Muscle of arm (tissue), 1 donor: ENCODE measurements at regions not wholly inside any gene's neighbourhood (a gene's known extent, or its start where the extent isn't known, plus 50 kb on each side); places are given as distances from the start of the nearest gene placed in this dataset.
"Not testable (repeated sequence)": the region's sequence is repeated elsewhere in the genome, so short reads cannot be mapped to it uniquely, and the experiment has no call there.

ENCODE experiments used
- DNase-seq: peaks from one replicate; pipeline ENCODE4 v3.0.0-alpha.2; 2013

- DNase-seq = no peak
These were observed 188.0 kb downstream of the CARTPT start for GRCh38 chr5:71907001-71907588.

DNA sequence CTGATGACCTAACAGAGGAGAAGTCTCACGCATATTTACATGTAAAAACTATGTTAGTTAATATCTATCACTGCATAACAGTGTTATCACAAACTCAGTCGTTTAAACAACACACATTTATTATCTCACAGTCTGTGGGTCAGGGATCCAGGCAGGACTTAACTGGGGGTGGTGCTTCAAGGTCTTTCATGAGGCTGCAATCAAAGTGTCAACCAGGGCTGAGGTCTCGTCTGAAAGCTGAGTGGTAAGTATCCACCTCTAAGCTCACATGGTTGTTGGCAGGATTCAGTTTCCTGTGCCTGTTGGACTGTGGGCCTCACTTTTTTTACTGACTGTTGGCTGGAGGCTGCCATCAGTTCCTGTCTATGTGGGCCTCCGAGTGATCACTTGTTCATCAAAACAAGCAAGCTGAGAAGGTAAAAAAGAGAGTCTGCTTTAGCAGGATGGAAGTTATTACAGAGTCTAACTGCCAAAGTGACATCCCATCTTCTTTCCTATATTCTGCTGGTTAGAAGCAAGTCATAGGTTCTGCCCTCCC, 188.6 kb downstream of the CARTPT start:
- no peak for DNase-seq

DNA sequence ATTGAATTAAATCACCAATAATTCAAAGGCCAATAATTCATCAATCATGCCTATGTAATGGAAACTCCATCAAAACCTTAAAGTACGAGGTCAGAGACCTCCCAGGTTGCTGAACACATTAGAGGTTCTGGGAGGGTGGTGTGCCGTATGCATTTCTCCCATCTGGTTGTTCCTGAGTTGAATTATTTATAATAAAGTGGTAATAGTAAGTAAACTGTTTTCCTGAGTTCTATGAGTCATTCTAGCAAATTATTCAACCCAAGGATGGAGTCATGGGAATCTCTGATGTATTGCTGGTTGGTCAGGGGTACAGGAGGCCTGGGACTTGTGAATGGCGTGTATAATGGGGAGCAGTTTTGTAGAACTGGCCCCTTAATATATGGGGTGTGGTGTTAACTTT, 191.7 kb downstream of the CARTPT start:
- no peak for DNase-seq

GRCh38 chr5:71912021-71912420, 192.9 kb downstream of the CARTPT start:
- no peak for DNase-seq

DNA sequence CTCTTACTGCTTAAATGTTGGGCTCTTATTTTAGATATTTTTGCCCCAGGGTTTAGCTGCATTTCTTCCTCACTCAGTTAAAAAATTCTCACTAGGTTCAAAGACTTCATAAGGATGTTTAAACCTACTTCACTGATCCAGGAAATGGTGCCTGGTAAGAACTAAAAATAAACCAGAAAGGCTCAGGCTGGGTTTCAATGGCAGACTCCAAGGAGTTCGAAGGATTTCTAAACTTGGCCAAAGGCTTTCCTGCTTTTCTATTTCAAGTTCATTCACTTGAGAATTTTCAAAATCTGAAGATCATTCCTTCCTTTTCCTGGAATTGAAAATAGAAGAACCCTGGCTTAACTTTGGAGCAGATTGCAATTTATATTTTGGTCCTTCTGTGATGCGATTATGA, 193.0 kb upstream of the MAP1B start:
- DNase-seq = no peak

- DNase-seq = peak; percentile 48
These were observed 184.6 kb upstream of the MAP1B start for GRCh38 chr5:71922584-71923106.

- DNase-seq = no peak
These were observed 183.5 kb upstream of the MAP1B start for GRCh38 chr5:71923755-71924154.

GRCh38 chr5:71924325-71924724, 182.9 kb upstream of the MAP1B start:
- DNase-seq = no peak

GRCh38 chr5:71924980-71925379, 182.3 kb upstream of the MAP1B start:
- peak; percentile 24 for DNase-seq

GRCh38 chr5:71925608-71926091, 181.6 kb upstream of the MAP1B start:
- DNase-seq = peak; percentile 46

DNA sequence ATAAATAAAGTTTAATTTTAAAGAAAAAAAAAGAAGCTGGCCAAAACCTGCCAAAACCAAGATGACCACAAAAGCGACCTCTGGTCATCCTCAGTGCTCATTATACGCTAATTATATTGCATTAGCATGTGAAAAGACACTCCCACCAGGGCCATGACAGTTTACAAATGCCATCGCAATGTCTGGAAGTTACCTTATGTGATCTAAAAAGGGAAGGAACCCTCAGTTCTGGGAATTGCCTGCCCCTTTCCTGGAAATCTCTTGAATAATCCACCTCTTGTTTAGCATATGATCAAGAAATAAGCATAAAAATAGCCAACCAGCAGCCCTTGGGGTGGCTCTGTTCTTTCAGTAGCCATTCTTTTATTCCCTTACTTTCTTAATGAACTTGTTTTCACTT, 178.3 kb upstream of the MAP1B start:
- DNase-seq = no peak

DNA sequence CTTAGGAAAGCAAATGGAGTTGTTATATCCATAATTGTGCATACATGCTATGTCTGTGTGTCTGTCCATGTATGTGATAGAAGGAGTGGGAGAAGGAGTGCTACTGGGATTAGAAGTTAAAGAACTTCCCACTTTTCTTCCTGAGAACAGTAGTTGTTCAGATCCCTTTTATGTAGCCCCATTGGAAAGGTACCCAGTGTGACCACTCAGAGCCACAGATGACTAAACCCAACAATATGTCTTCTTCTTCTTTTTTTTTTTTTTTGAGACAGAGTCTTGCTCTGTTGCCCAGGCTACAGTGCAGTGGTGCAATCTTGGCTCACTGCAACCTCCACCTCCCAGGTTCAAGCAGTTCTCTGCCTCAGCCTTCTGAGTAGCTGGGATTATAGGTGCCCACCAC, 176.7 kb upstream of the MAP1B start:
- DNase-seq = not testable (repeated sequence)

- no peak for DNase-seq
These were observed 175.1 kb upstream of the MAP1B start for GRCh38 chr5:71932131-71932654.

GRCh38 chr5:71932655-71933338, 174.5 kb upstream of the MAP1B start:
- no peak for DNase-seq

DNA sequence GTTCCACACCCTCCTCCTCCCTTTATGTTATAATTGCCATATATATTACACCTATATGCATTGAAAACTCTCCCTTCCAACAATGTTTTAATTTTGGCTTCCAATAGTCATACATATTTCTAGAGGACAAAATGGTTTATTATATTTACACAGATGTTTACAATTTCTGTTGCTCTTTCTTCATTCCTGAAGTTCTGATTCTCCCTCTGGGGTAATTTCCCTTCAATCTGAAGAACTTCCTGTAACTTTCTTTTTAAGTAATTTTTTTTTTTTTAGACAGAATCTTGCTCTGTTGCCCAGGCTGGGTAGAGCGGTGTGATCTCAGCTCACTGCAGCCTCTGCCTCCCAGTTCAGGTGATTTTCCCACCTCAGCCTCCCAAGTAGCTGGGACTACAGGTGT, 173.0 kb upstream of the MAP1B start:
- DNase-seq = no peak

- no peak for DNase-seq
These were observed 169.2 kb upstream of the MAP1B start for GRCh38 chr5:71937921-71938698.

GRCh38 chr5:71938895-71939294, 168.4 kb upstream of the MAP1B start:
- DNase-seq = no peak

GRCh38 chr5:71939452-71940230, 167.6 kb upstream of the MAP1B start:
- DNase-seq = no peak

- DNase-seq = no peak
These were observed 163.4 kb upstream of the MAP1B start for GRCh38 chr5:71943874-71944273.

GRCh38 chr5:71945436-71945835, 161.8 kb upstream of the MAP1B start:
- DNase-seq = no peak

- no peak for DNase-seq
These were observed 160.8 kb upstream of the MAP1B start for GRCh38 chr5:71946343-71947030.
